HG03520 (cell line): ENCODE measurements at regions not wholly inside any gene's neighbourhood (a gene's known extent, or its start where the extent isn't known, plus 50 kb on each side); places are given as distances from the start of the nearest gene placed in this dataset.

Experiments
- ATAC-seq: cut with Tn5 transposase; IDR thresholded peaks from one replicate; pipeline ENCODE4 v1.9.1; 2021; ENCODE audit warnings: mild to moderate bottlenecking, moderate library complexity; ENCODE audit not compliant: unreplicated experiment

GRCh38 chrX:121102101-121102500, 54.7 kb downstream of the GLUD2 start:
- no peak for ATAC-seq

GRCh38 chrX:121103381-121103780, 56.0 kb downstream of the GLUD2 start:
- ATAC-seq: no peak

- ATAC-seq: no peak
Measured at GRCh38 chrX:121106484-121107235, 59.2 kb downstream of the GLUD2 start.

- ATAC-seq: no peak
Measured at GRCh38 chrX:121109986-121110385, 62.6 kb downstream of the GLUD2 start.

- ATAC-seq: no peak
Measured at GRCh38 chrX:121110536-121110935, 63.1 kb downstream of the GLUD2 start.

- ATAC-seq: no peak
Measured at GRCh38 chrX:121114691-121115090, 67.3 kb downstream of the GLUD2 start.

GRCh38 chrX:121120690-121121605, 73.5 kb downstream of the GLUD2 start:
- ATAC-seq: no peak

GRCh38 chrX:121122332-121122731, 74.9 kb downstream of the GLUD2 start:
- ATAC-seq: no peak

- ATAC-seq: no peak
Measured at GRCh38 chrX:121128925-121129877, 81.8 kb downstream of the GLUD2 start.

- ATAC-seq: no peak
Measured at GRCh38 chrX:121132675-121133074, 85.3 kb downstream of the GLUD2 start.

- no peak for ATAC-seq
Measured at GRCh38 chrX:121135488-121136207, 88.2 kb downstream of the GLUD2 start.

- no peak for ATAC-seq
Measured at GRCh38 chrX:121146059-121146628, 98.7 kb downstream of the GLUD2 start.

- no peak for ATAC-seq
Measured at GRCh38 chrX:121150217-121150616, 102.8 kb downstream of the GLUD2 start.

GRCh38 chrX:121151293-121151692, 103.9 kb downstream of the GLUD2 start:
- peak; percentile 59 for ATAC-seq

- no peak for ATAC-seq
Measured at GRCh38 chrX:121154858-121155404, 107.5 kb downstream of the GLUD2 start.

GRCh38 chrX:121160987-121161386, 113.6 kb downstream of the GLUD2 start:
- peak; percentile 76 for ATAC-seq

- ATAC-seq: peak; percentile 45
Measured at GRCh38 chrX:121161501-121161933, 114.1 kb downstream of the GLUD2 start.

GRCh38 chrX:121163443-121163842, 116.0 kb downstream of the GLUD2 start:
- no peak for ATAC-seq

- no peak for ATAC-seq
Measured at GRCh38 chrX:121165930-121166359, 118.5 kb downstream of the GLUD2 start.
